ENCODE measurements at regions not wholly inside any gene's neighbourhood (a gene's known extent, or its start where the extent isn't known, plus 50 kb on each side); places are given as distances from the start of the nearest gene placed in this dataset.
"Not testable (repeated sequence)": the region's sequence is repeated elsewhere in the genome, so short reads cannot be mapped to it uniquely, and the experiment has no call there.

- no peak for DNase-seq
These were observed 168.1 kb upstream of the SATB1 start for GRCh38 chr3:18593231-18593630.

GRCh38 chr3:18591120-18591519 lies 166.0 kb upstream of the SATB1 start:
- no peak for DNase-seq

GRCh38 chr3:18586076-18586475 lies 160.9 kb upstream of the SATB1 start:
- DNase-seq = no peak

- DNase-seq = no peak
These were observed 160.1 kb upstream of the SATB1 start for GRCh38 chr3:18585004-18585968.

GRCh38 chr3:18580268-18580667 lies 155.1 kb upstream of the SATB1 start:
- peak; percentile 20 to 41 for DNase-seq

GRCh38 chr3:18579661-18580060 lies 154.5 kb upstream of the SATB1 start:
- DNase-seq = peak; percentile 71

GRCh38 chr3:18575573-18575972 lies 150.4 kb upstream of the SATB1 start:
- DNase-seq = no peak

- no peak for DNase-seq
These were observed 147.7 kb upstream of the SATB1 start for GRCh38 chr3:18572809-18573208.

GRCh38 chr3:18567293-18567692 lies 142.2 kb upstream of the SATB1 start:
- DNase-seq = no peak

GRCh38 chr3:18562364-18563154 lies 137.4 kb upstream of the SATB1 start:
- DNase-seq = no peak

- DNase-seq = peak; percentile 52 to 53
These were observed 134.2 kb upstream of the SATB1 start for GRCh38 chr3:18559331-18559842.

GRCh38 chr3:18558507-18558906 lies 133.4 kb upstream of the SATB1 start:
- no peak for DNase-seq

- no peak for DNase-seq
These were observed 132.1 kb upstream of the SATB1 start for GRCh38 chr3:18557216-18557615.

- peak; percentile 7 to 13 for DNase-seq
These were observed 131.5 kb upstream of the SATB1 start for GRCh38 chr3:18556503-18557135.

- DNase-seq = no peak
These were observed 130.9 kb upstream of the SATB1 start for GRCh38 chr3:18556001-18556408.

GRCh38 chr3:18552579-18553105 lies 127.5 kb upstream of the SATB1 start:
- DNase-seq = not testable (repeated sequence)

- no peak for DNase-seq
These were observed 121.5 kb upstream of the SATB1 start for GRCh38 chr3:18546632-18547031.

- peak; percentile 18 to 40 for DNase-seq
These were observed 119.0 kb upstream of the SATB1 start for GRCh38 chr3:18544146-18544545.

GRCh38 chr3:18538463-18539230 lies 113.5 kb upstream of the SATB1 start:
- DNase-seq = no peak

GRCh38 chr3:18533039-18533438 lies 107.9 kb upstream of the SATB1 start:
- no peak for DNase-seq

GRCh38 chr3:18531662-18532061 lies 106.5 kb upstream of the SATB1 start:
- DNase-seq = no peak

GRCh38 chr3:18529631-18530030 lies 104.5 kb upstream of the SATB1 start:
- no peak for DNase-seq

Measured in Kasumi-1 (cell line).